HUDEP-2 (cell line): ENCODE measurements at regions not wholly inside any gene's neighbourhood (a gene's known extent, or its start where the extent isn't known, plus 50 kb on each side); places are given as distances from the start of the nearest gene placed in this dataset.
"Not testable (repeated sequence)": the region's sequence is repeated elsewhere in the genome, so short reads cannot be mapped to it uniquely, and the experiment has no call there.

ENCODE experiments used
- DNase-seq, 76 experiments: peaks; one replicate each; lab custom pipeline; 2025; ENCODE audit not compliant: unreplicated experiment in 76 of 76; lab: John Stamatoyannopoulos, UW

GRCh38 chrX:65888150-65888549, 151.7 kb downstream of the VSIG4 start:
- DNase-seq = not testable (repeated sequence)

GRCh38 chrX:65883556-65883955, 156.3 kb downstream of the VSIG4 start:
- no peak for DNase-seq

GRCh38 chrX:65879977-65880799, 159.7 kb downstream of the VSIG4 start:
- no peak for DNase-seq

- no peak for DNase-seq
Measured at GRCh38 chrX:65878456-65878855, 161.4 kb downstream of the VSIG4 start.

GRCh38 chrX:65877953-65878352, 161.9 kb downstream of the VSIG4 start:
- no peak for DNase-seq

GRCh38 chrX:65875614-65876013, 164.3 kb downstream of the VSIG4 start:
- DNase-seq = peak in 3 of 76 experiments; percentile 2 to 15 (median 3)

GRCh38 chrX:65874765-65875164, 165.1 kb downstream of the VSIG4 start:
- peak in 1 of 76 experiments; percentile 1 for DNase-seq

- no peak for DNase-seq
Measured at GRCh38 chrX:65874110-65874509, 165.8 kb downstream of the VSIG4 start.

GRCh38 chrX:65873385-65873784, 166.5 kb downstream of the VSIG4 start:
- no peak for DNase-seq

- DNase-seq = peak in 12 of 76 experiments; percentile 0 to 9 (median 0)
Measured at GRCh38 chrX:65871671-65872311, 168.1 kb downstream of the VSIG4 start.

- not testable (repeated sequence) for DNase-seq
Measured at GRCh38 chrX:65870544-65870943, 169.3 kb downstream of the VSIG4 start.

- no peak for DNase-seq
Measured at GRCh38 chrX:65866773-65867172, 173.1 kb downstream of the VSIG4 start.

- DNase-seq = no peak
Measured at GRCh38 chrX:65866146-65866545, 173.7 kb downstream of the VSIG4 start.

- no peak for DNase-seq
Measured at GRCh38 chrX:65862638-65863037, 177.2 kb downstream of the VSIG4 start.

- DNase-seq = no peak
Measured at GRCh38 chrX:65859299-65859698, 180.6 kb downstream of the VSIG4 start.

GRCh38 chrX:65854437-65854836, 185.4 kb downstream of the VSIG4 start:
- DNase-seq = not testable (repeated sequence)

GRCh38 chrX:65851306-65851705, 183.9 kb downstream of the MSN start:
- not testable (repeated sequence) for DNase-seq

- not testable (repeated sequence) for DNase-seq
Measured at GRCh38 chrX:65850821-65851220, 183.4 kb downstream of the MSN start.

- DNase-seq = no peak
Measured at GRCh38 chrX:65846974-65847373, 179.5 kb downstream of the MSN start.

GRCh38 chrX:65841263-65841662, 173.8 kb downstream of the MSN start:
- no peak for DNase-seq

GRCh38 chrX:65838674-65839073, 171.2 kb downstream of the MSN start:
- no peak for DNase-seq
